ENCODE measurements at regions not wholly inside any gene's neighbourhood (a gene's known extent, or its start where the extent isn't known, plus 50 kb on each side); places are given as distances from the start of the nearest gene placed in this dataset.

DNA sequence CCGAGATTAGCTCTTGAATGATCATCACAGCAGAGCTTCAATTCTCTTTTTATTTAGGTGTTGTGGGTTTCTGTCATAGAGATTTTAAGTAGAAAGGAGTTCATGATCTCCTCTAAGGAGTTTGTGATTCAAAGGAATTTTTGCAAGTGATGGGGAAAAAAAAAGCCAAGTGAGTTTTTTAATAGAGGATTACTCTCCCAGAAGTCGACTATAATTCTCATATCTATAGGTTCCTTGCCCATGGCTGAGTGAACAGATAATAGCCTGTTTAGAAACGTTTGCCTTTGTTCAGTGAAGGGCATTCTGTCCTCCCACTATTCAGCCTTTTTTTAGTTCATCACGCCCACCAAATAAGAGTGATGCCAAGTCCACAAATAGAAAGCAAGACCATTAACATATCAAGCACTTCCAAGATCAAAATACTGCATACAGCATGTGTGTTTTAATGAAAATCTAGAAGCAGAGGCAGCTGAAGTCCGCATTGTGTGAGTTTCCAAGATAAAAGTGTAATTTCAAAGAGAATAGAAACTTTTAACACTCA, 398.4 kb upstream of the CNTN3 start:
- Histone ChIP-seq H3K9ac (no peak overlapping the region), H3K27ac (no peak overlapping the region), H3K4me1 (ENCODE audit: low read depth, poor library complexity, severe bottlenecking) (no peaks in the 10 kb centered on the region), H3K4me3 (IDR thresholded peaks at IDR 0.05; ENCODE audit: insufficient read depth, low read depth, low read length) (no peak overlapping the region), H3K79me2 (ENCODE audit: insufficient read depth, low read depth) (no peaks in the 10 kb centered on the region), H3K27me3 (ENCODE audit: insufficient read depth, low read depth) (no peaks in the 10 kb centered on the region), H2AFZ (ENCODE audit: low read depth) (no peak overlapping the region), H4K20me1 (ENCODE audit: insufficient read depth) (no peaks in the 10 kb centered on the region), H3K4me2 (no peak overlapping the region), H3K36me3 (ENCODE audit: insufficient read depth) (no peaks in the 10 kb centered on the region)
- TF ChIP-seq, protein P1, sequence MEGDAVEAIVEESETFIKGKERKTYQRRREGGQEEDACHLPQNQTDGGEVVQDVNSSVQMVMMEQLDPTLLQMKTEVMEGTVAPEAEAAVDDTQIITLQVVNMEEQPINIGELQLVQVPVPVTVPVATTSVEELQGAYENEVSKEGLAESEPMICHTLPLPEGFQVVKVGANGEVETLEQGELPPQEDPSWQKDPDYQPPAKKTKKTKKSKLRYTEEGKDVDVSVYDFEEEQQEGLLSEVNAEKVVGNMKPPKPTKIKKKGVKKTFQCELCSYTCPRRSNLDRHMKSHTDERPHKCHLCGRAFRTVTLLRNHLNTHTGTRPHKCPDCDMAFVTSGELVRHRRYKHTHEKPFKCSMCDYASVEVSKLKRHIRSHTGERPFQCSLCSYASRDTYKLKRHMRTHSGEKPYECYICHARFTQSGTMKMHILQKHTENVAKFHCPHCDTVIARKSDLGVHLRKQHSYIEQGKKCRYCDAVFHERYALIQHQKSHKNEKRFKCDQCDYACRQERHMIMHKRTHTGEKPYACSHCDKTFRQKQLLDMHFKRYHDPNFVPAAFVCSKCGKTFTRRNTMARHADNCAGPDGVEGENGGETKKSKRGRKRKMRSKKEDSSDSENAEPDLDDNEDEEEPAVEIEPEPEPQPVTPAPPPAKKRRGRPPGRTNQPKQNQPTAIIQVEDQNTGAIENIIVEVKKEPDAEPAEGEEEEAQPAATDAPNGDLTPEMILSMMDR (conservative IDR thresholded peaks at IDR 0.05; ENCODE audit: low read depth, low read length) = no peak

DNA sequence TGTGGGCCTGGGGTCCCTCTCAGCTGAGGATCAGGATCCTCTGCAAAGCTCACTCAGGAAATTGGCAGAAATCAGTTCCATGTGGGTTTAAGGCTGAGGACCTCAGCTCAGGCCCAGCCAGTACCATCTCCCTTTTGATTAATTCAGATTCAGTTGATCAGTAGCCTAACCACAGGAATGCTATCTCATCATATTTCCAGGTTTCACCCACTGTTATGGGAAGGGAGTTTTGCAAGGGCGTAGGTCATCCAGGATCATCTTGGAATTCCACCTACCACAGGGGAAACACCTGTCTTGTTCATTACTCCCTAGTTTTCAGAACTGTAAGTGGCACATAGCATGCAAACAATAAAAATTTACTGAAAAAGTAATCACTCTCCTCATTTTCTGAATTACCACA, 399.5 kb upstream of the CNTN3 start:
- Histone ChIP-seq H3K4me2 (no peak overlapping the region), H3K79me2 (ENCODE audit: insufficient read depth, low read depth) (no peaks in the 10 kb centered on the region), H3K36me3 (ENCODE audit: insufficient read depth) (no peaks in the 10 kb centered on the region), H3K27ac (no peak overlapping the region), H2AFZ (ENCODE audit: low read depth) (no peak overlapping the region), H3K4me1 (ENCODE audit: low read depth, poor library complexity, severe bottlenecking) (no peaks in the 10 kb centered on the region), H3K27me3 (ENCODE audit: insufficient read depth, low read depth) (no peaks in the 10 kb centered on the region), H3K9ac (no peak overlapping the region), H3K4me3 (IDR thresholded peaks at IDR 0.05; ENCODE audit: insufficient read depth, low read depth, low read length) (no peak overlapping the region), H4K20me1 (ENCODE audit: insufficient read depth) (no peaks in the 10 kb centered on the region)
- TF ChIP-seq, protein P1 (conservative IDR thresholded peaks at IDR 0.05; ENCODE audit: low read depth, low read length) = no peak

DNA sequence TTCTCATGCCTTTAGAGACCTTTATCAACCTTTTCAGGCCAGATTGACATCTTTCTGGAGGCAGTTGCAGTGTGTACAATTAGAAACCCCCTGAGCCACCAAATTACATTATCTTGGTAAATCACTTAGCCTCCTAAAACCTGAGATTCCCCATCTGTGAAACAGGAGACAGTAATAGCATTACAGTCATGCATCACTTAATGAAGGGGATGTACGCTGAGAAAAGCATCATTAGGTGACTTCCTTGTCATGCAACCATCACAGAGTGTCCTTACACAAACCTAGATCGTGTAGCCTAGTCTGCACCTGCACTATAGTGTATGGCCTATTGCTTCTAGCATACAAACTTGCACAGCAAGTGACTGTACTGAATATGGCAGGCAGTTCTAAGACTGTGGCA, 400.8 kb upstream of the CNTN3 start:
- TF ChIP-seq, protein P1 (conservative IDR thresholded peaks at IDR 0.05; ENCODE audit: low read depth, low read length) = no peak
- H3K36me3 ChIP-seq (ENCODE audit: insufficient read depth) = no peaks in the 10 kb centered on the region
- H2AFZ ChIP-seq (ENCODE audit: low read depth) = no peak overlapping the region
- H3K4me2 ChIP-seq = no peak overlapping the region
- no peak overlapping the region for H3K27ac ChIP-seq
- H3K79me2 ChIP-seq (ENCODE audit: insufficient read depth, low read depth) = no peaks in the 10 kb centered on the region
- H3K9ac ChIP-seq = no peak overlapping the region
- no peaks in the 10 kb centered on the region for H3K4me1 ChIP-seq (ENCODE audit: low read depth, poor library complexity, severe bottlenecking)
- H3K4me3 ChIP-seq (IDR thresholded peaks at IDR 0.05; ENCODE audit: insufficient read depth, low read depth, low read length) = no peak overlapping the region
- H4K20me1 ChIP-seq (ENCODE audit: insufficient read depth) = no peaks in the 10 kb centered on the region
- H3K27me3 ChIP-seq (ENCODE audit: insufficient read depth, low read depth) = no peaks in the 10 kb centered on the region

DNA sequence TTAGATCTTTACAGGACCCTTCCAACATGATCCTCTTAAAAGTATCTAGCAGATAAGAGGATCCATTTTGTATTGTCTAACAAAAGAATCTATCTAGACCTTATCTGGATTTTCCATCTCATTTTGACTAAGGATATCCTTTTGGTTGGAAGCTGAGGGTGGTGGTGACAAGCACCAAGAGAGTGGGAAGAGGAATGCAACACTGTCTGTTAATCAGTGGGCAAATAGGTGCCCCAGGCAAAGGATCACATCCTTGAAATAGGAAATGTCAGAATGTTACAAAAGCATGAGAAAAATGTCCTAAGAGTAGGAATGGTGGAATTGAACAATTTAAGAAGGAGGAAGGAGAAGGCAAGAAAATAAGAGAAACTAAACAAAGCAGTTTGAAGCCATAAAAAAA, 420.7 kb upstream of the CNTN3 start:
- Histone ChIP-seq H4K20me1 (ENCODE audit: insufficient read depth) (no peaks in the 10 kb centered on the region), H3K27me3 (ENCODE audit: insufficient read depth, low read depth) (no peaks in the 10 kb centered on the region), H3K9ac (no peak overlapping the region), H3K4me3 (IDR thresholded peaks at IDR 0.05; ENCODE audit: insufficient read depth, low read depth, low read length) (no peak overlapping the region), H3K4me1 (ENCODE audit: low read depth, poor library complexity, severe bottlenecking) (no peaks in the 10 kb centered on the region), H3K36me3 (ENCODE audit: insufficient read depth) (no peaks in the 10 kb centered on the region), H3K4me2 (no peak overlapping the region), H2AFZ (ENCODE audit: low read depth) (no peak overlapping the region), H3K79me2 (ENCODE audit: insufficient read depth, low read depth) (no peaks in the 10 kb centered on the region), H3K27ac (no peak overlapping the region)
- TF ChIP-seq, protein P1 (conservative IDR thresholded peaks at IDR 0.05; ENCODE audit: low read depth, low read length) = no peak
